Endodermal cell (in vitro differentiated cells): ENCODE measurements at regions not wholly inside any gene's neighbourhood (a gene's known extent, or its start where the extent isn't known, plus 50 kb on each side); places are given as distances from the start of the nearest gene placed in this dataset.

Experiments
- DNase-seq: peaks from one replicate; pipeline ENCODE4 v3.0.0-alpha.2; 2017
- H3K27ac ChIP-seq: 2 replicates; pipeline ENCODE4 v1.5.1; 2013; ENCODE audit warnings: mild to moderate bottlenecking, low read depth, low read length, moderate library complexity
- H3K27me3 ChIP-seq: 2 replicates; pipeline ENCODE4 v1.6.1; 2013; ENCODE audit warnings: mild to moderate bottlenecking, low read length, moderate library complexity; ENCODE audit not compliant: insufficient read depth, control insufficient read depth, poor library complexity, severe bottlenecking
- H3K36me3 ChIP-seq: 2 replicates; pipeline ENCODE4 v1.7.0; 2013; ENCODE audit warnings: mild to moderate bottlenecking, low read length, moderate library complexity; ENCODE audit not compliant: control insufficient read depth, insufficient read depth
- H3K4me1 ChIP-seq: one replicate; pipeline ENCODE4 v1.7.0; 2013; ENCODE audit warnings: low read length; ENCODE audit not compliant: control insufficient read depth, insufficient read depth
- H3K4me3 ChIP-seq: 2 replicates; pipeline ENCODE4 v1.5.1; 2013; ENCODE audit warnings: mild to moderate bottlenecking, low read length, moderate library complexity
- H3K9ac ChIP-seq: 2 replicates; pipeline ENCODE4 v1.6.1; 2013; ENCODE audit warnings: mild to moderate bottlenecking, low read length, moderate library complexity; ENCODE audit not compliant: poor library complexity, severe bottlenecking; ENCODE audit errors: extremely low read depth
- H3K9me3 ChIP-seq: 2 replicates; pipeline ENCODE4 v1.6.1; 2013; ENCODE audit warnings: mild to moderate bottlenecking, low read length, moderate library complexity; ENCODE audit not compliant: control insufficient read depth
- H3K27ac Mint-ChIP-seq: 2 replicates; pipeline ENCODE4 v1.8.0; 2020; ENCODE audit warnings: mixed read lengths
- H3K27me3 Mint-ChIP-seq: 2 replicates; pipeline ENCODE4 v1.8.0; 2021; ENCODE audit warnings: mild to moderate bottlenecking, mixed read lengths; ENCODE audit not compliant: insufficient read depth
- H3K36me3 Mint-ChIP-seq: 2 replicates; pipeline ENCODE4 v1.8.0; 2020; ENCODE audit warnings: low read depth, mixed read lengths
- H3K4me1 Mint-ChIP-seq: 2 replicates; pipeline ENCODE4 v1.8.0; 2020; ENCODE audit warnings: mixed read lengths
- H3K4me3 Mint-ChIP-seq: 2 replicates; pipeline ENCODE4 v1.8.0; 2020; ENCODE audit warnings: mild to moderate bottlenecking, moderate library complexity, mixed read lengths
- H3K9me3 Mint-ChIP-seq: 2 replicates; pipeline ENCODE4 v1.8.0; 2020; ENCODE audit warnings: mild to moderate bottlenecking, mixed read lengths
- WGBS, 2 experiments: methylation state at CpG; one replicate each; pipeline versions ENCODE4 v1.1.5 to v1.1.7; 2013; ENCODE audit warnings: missing lambda C conversion rate in 2 of 2, mixed read lengths in 1 of 2; ENCODE audit not compliant: insufficient coverage in 1 of 2, insufficient read length in 1 of 2; 5-methylcytosine and 5-hydroxymethylcytosine counted together
- TF ChIP-seq, protein P1 (sequence below): fragments of 200-600 bp; sonication (generic); conservative IDR thresholded peaks from 2 replicates; pipeline ENCODE4 v1.5.0; 2021; ENCODE audit warnings: antibody characterized with exemption, mild to moderate bottlenecking

DNA sequence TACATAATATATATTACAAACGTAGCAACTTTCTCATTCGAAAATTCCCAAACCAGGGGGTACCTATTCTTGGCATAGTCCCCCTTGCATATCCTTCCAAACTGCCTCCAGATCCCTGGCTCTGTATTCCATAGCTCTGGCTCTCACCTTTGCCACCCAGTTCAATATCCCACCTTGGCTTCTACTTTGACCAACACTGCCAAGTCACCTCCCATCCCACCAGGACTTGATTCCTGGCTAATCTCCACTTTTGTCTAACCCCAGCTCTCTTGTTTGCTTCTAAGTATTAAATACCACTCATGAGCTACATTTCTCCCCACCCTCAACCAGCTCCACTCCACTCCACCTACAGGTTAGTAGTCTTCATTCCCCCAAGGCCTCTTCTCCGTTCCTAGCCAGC, 103.2 kb upstream of the WDR75 start:
- TF ChIP-seq, protein P1, sequence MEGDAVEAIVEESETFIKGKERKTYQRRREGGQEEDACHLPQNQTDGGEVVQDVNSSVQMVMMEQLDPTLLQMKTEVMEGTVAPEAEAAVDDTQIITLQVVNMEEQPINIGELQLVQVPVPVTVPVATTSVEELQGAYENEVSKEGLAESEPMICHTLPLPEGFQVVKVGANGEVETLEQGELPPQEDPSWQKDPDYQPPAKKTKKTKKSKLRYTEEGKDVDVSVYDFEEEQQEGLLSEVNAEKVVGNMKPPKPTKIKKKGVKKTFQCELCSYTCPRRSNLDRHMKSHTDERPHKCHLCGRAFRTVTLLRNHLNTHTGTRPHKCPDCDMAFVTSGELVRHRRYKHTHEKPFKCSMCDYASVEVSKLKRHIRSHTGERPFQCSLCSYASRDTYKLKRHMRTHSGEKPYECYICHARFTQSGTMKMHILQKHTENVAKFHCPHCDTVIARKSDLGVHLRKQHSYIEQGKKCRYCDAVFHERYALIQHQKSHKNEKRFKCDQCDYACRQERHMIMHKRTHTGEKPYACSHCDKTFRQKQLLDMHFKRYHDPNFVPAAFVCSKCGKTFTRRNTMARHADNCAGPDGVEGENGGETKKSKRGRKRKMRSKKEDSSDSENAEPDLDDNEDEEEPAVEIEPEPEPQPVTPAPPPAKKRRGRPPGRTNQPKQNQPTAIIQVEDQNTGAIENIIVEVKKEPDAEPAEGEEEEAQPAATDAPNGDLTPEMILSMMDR: no peak
- no peaks in the 10 kb centered on the region for H3K4me1 Mint-ChIP-seq
- 93% methylated on average over 3 of the region's 3 CpGs; no CpG with 5 or more reads in 1 of the 2 experiments for WGBS, 2 experiments
- Histone ChIP-seq H3K4me3 (no peak overlapping the region), H3K27ac (no peak overlapping the region), H3K9me3 (peaks cover 47% of the 10 kb centered on the region), H3K9ac (no peak overlapping the region), H3K36me3 (no peaks in the 10 kb centered on the region), H3K4me1 (no peaks in the 10 kb centered on the region), H3K27me3 (no peaks in the 10 kb centered on the region)
- no peak overlapping the region for H3K27ac Mint-ChIP-seq
- H3K36me3 Mint-ChIP-seq: peaks cover 7% of the 10 kb centered on the region
- H3K9me3 Mint-ChIP-seq: peaks cover 33% of the 10 kb centered on the region
- DNase-seq: no peak
- H3K27me3 Mint-ChIP-seq: no peaks in the 10 kb centered on the region
- no peak overlapping the region for H3K4me3 Mint-ChIP-seq

DNA sequence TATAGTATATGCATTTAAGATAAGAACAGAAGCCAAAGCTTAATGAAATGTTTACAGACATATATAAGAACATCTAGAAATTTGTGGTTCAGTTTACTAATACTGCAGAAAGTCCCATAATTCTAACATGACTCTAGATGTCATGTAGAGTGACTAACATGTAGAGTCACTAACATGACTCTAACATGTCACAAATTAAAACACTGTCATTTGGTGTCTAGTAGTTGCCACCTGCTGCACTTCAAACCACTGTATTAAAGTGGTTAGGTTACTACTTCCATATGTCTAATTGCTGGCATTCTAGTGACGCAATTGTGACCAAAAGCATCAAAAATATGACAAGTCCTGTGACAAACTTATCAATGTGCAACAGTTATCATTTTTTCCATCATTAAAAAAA, 100.2 kb upstream of the WDR75 start:
- Histone ChIP-seq H3K4me3 (no peak overlapping the region), H3K9ac (no peak overlapping the region), H3K9me3 (peaks cover 61% of the 10 kb centered on the region), H3K27ac (no peak overlapping the region), H3K4me1 (no peaks in the 10 kb centered on the region), H3K27me3 (no peaks in the 10 kb centered on the region), H3K36me3 (no peaks in the 10 kb centered on the region)
- 81 to 86% methylated on average over 1 of the region's 1 CpG for WGBS, 2 experiments
- H3K27ac Mint-ChIP-seq: no peak overlapping the region
- peaks cover 39% of the 10 kb centered on the region for H3K9me3 Mint-ChIP-seq
- H3K27me3 Mint-ChIP-seq: no peaks in the 10 kb centered on the region
- no peaks in the 10 kb centered on the region for H3K4me1 Mint-ChIP-seq
- H3K36me3 Mint-ChIP-seq: peaks cover 10% of the 10 kb centered on the region
- no peak overlapping the region for H3K4me3 Mint-ChIP-seq
- TF ChIP-seq, protein P1: no peak
- no peak for DNase-seq

DNA sequence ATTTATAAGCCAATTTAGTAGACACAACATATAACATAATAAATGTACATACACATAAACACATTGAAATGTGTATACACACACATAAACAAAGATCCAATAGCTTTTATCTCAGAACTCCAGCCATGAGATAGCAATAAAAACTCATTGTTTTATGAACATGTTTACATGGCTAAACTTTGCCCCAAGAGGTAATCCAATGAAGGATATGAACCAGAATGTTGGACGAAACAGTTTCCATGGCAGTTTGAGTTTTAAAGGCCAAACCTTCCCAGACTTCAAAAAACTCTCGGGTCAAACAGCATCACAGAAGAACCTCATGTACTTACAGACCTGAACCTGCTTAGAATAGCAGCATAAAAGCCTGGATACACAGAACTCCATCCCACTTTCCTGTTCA, 97.2 kb upstream of the WDR75 start:
- WGBS, 2 experiments: 84 to 92% methylated on average over 2 of the region's 2 CpGs
- Histone ChIP-seq H3K27ac (no peak overlapping the region), H3K4me1 (no peaks in the 10 kb centered on the region), H3K9ac (no peak overlapping the region), H3K4me3 (no peak overlapping the region), H3K9me3 (peaks cover 71% of the 10 kb centered on the region), H3K36me3 (no peaks in the 10 kb centered on the region), H3K27me3 (no peaks in the 10 kb centered on the region)
- Mint-ChIP-seq H3K4me1 (no peaks in the 10 kb centered on the region), H3K27me3 (no peaks in the 10 kb centered on the region), H3K27ac (no peak overlapping the region), H3K9me3 (peaks cover 39% of the 10 kb centered on the region), H3K36me3 (peaks cover 10% of the 10 kb centered on the region), H3K4me3 (no peak overlapping the region)
- no peak for DNase-seq
- TF ChIP-seq, protein P1: no peak
